Astrocyte of the cerebellum (primary cell): ENCODE measurements at regions not wholly inside any gene's neighbourhood (a gene's known extent, or its start where the extent isn't known, plus 50 kb on each side); places are given as distances from the start of the nearest gene placed in this dataset.

Experiments used
- DNase-seq: peaks from one replicate; pipeline ENCODE4 v3.0.0-alpha.2; 2011; ENCODE audit warnings: low read depth
- H3K4me3 ChIP-seq: 2 replicates; pipeline ENCODE4 v1.5.1; 2011; ENCODE audit warnings: mild to moderate bottlenecking, low read depth, low read length, moderate library complexity
- in situ Hi-C: cut with HindIII; loops from 2 replicates; pipeline ENCODE4 v1.10.0; 2017; ENCODE audit warnings: low sequenced_read_pairs
- TF ChIP-seq, protein P1 (sequence below): IDR thresholded peaks from 2 replicates; pipeline ENCODE4 v1.5.1; 2012; ENCODE audit warnings: low read length, low read depth, moderate library complexity, mild to moderate bottlenecking; ENCODE audit errors: missing control alignments

DNA sequence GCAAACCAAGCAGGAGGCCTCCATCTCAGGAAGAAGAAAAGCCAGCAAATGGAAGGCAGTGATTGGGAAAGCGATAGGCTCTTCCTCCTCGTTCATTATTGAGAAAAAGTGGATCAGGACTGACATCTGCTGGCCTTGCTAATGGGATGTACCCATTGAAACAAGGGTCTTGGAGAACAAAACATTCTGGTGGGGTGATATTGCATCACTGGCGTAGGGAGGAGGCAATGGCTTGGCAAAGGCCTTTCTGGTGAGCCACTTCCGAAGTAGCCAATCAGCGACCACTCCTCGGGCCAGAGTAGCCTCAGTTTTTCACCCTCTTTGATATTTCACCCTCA, 86.7 kb upstream of the NFIB start:
- in situ Hi-C loops: no loop called here
- DNase-seq: peak; percentile 85

DNA sequence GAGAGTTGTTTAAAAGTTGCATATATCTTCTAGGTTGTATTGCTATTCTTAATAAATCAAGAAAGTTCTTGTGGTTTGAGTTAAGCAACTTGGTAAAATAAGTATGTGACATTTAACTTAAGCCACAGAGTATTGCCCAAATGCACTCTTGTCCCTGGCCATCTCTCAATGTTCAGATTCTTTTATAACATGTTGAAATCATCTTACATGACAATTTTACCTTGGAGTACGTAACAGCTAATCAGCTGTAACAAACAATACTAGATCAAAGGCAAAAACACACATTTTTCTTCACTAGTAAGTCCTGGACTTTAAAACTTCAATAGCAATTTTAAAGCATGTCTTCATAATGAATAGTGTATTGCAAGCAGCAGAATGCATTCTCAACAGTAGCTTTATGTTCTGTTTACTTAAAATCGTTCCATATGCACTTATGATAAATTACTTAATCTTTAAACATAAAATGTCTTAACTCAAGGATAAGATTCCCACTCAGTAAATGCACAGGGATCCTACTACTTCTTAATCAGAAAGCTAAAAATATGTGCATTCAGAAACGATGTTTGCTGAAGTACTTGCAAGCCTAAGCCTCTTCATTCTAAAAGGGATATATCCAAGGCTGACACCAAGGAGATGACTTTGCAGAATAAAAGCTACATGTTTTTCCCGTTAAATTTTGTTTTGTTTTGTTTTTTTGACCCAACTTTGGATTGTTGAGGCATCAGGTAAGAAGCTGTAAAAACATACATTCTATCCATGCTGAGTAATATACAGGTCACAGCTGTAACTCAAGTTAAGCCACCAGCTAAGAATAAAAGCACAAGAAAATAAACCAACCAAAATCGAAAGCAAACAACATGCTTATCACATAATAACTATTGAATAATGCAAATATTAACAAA, 86.1 kb upstream of the NFIB start:
- no peak overlapping the region for H3K4me3 ChIP-seq
- DNase-seq: no peak
- in situ Hi-C loops: no loop called here
- TF ChIP-seq, protein P1, sequence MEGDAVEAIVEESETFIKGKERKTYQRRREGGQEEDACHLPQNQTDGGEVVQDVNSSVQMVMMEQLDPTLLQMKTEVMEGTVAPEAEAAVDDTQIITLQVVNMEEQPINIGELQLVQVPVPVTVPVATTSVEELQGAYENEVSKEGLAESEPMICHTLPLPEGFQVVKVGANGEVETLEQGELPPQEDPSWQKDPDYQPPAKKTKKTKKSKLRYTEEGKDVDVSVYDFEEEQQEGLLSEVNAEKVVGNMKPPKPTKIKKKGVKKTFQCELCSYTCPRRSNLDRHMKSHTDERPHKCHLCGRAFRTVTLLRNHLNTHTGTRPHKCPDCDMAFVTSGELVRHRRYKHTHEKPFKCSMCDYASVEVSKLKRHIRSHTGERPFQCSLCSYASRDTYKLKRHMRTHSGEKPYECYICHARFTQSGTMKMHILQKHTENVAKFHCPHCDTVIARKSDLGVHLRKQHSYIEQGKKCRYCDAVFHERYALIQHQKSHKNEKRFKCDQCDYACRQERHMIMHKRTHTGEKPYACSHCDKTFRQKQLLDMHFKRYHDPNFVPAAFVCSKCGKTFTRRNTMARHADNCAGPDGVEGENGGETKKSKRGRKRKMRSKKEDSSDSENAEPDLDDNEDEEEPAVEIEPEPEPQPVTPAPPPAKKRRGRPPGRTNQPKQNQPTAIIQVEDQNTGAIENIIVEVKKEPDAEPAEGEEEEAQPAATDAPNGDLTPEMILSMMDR: no peak

More for the DNA sequence above, 86.7 kb upstream of the NFIB start:
- H3K4me3 ChIP-seq: no peak overlapping the region
- TF ChIP-seq, protein P1: peak; percentile 66

DNA sequence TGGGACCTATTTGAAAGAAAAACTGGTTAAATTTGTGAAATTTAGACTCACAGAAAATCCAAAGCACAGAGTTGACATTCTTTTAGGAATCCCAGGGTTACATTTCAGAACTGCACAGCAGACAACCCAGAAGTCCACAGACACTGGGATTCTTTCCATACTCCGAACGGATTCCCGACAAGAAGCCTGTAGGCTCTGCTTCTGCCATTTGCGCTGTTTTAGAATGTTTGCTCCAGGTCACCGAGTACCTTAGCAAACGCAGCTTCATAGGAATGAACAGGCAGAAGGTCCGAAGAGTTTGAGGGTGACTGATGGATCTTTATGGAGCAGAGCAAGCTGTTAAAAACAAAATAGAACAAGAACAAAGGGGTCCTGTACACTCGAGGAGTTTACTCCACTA, 84.5 kb upstream of the NFIB start:
- TF ChIP-seq, protein P1: no peak
- no peak for DNase-seq
- H3K4me3 ChIP-seq: no peak overlapping the region
- in situ Hi-C loops: no loop called here

DNA sequence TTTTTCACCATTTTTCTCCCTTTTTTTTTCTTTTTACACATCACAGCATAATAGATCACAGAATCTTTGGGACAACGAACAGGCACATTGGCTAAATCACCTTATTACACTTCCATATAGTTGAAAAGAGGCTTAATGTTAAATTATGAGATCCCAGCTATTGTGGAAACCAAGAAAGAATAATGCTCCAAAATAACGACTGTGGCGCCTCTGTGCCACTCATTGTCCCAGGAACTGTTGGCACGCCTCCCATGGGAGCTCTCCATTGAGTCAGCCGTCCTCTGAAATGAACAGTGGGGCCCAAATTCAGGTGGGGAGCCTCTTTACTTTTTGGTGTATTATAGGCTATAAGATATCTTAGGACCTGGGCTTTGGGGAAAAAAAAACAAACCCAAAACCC, 82.2 kb upstream of the NFIB start:
- TF ChIP-seq, protein P1: no peak
- in situ Hi-C loops: no loop called here
- H3K4me3 ChIP-seq: no peak overlapping the region
- DNase-seq: no peak

DNA sequence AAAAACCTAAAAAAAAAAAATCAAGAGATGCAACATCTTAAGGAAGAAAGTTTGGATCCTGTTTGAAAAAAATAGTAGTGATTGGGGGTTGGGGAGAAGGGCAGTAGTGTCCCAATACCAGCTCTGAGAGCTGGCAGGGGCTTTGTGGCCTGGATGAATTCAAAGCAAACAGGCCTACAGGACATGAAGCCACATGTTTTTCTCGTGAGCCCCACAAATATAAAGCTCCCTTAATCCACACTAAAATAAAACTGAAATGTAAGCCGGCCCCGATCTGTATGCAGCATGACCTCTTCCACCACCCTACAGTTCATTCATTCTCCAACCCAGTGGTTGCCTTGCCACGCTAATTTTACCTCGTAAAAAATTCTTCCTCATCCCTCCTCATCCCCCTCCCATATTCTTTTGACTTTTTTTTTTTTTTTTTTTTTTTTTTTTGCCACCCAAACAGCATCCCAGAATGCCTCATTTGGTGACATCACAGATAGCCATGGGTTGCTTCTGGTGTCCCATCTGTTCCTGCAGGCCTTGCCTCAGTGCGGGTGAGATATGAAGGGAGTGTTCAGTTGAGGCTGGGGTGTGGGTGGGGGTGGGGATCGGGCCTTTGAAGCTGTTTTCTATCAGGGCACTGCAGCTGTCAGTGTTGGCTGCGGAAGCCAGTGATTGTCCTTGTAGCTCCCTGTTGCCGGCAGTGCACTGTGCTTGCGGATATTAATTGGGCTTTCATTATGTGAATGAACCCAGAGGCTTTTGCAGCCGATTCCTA, 81.6 kb upstream of the NFIB start:
- DNase-seq: no peak
- no peak overlapping the region for H3K4me3 ChIP-seq
- TF ChIP-seq, protein P1: no peak
- in situ Hi-C loops: no loop called here

DNA sequence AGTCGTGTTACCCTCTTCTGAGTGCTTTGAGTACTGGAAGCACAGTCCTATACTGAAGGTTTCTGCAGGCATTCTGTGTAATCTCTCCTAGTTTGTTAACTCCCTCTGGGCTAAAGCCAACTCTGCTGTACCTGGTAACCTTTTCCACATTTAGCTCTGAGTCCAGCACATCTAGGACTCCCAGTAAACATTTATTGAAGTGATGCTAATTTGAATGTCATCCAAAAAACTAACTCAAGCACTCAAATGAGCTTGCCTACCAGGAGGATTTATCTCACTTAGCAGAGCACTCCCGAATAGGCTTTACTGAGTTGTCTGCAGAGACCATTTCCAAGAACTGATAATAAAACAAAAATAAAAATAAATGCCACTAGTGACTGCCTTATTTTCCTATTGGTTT, 79.5 kb upstream of the NFIB start:
- in situ Hi-C loops: no loop called here
- DNase-seq: no peak
- TF ChIP-seq, protein P1: no peak

More for the DNA sequence above, 79.5 kb upstream of the NFIB start:
- no peak overlapping the region for H3K4me3 ChIP-seq
